GM13976 (cell line): ENCODE measurements at regions not wholly inside any gene's neighbourhood (a gene's known extent, or its start where the extent isn't known, plus 50 kb on each side); places are given as distances from the start of the nearest gene placed in this dataset.

Source experiments
- DNase-seq: peaks from one replicate; pipeline ENCODE4 v3.0.0; 2012; ENCODE audit warnings: low spot score
- CTCF ChIP-seq: IDR thresholded peaks from 2 replicates; pipeline ENCODE4 v1.5.1; 2012; ENCODE audit warnings: borderline replicate concordance, mild to moderate bottlenecking; ENCODE audit not compliant: insufficient read depth; ENCODE audit errors: extremely low read depth, missing control alignments, control extremely low read depth
- in situ Hi-C: fragments of 300-500 bp; cut with MboI; formaldehyde crosslinking; loops from one replicate; pipeline ENCODE4 v1.12.0; 2022; ENCODE audit warnings: low sequenced_read_pairs, mixed read lengths, inconsistent platforms; ENCODE audit not compliant: unreplicated experiment

- in situ Hi-C loops: no loop called here
- TF ChIP-seq CTCF: no peak
- no peak for DNase-seq
These were observed 512.6 kb upstream of the ZFHX3 start for GRCh38 chr16:73560497-73560896.

GRCh38 chr16:73558219-73558618, 510.3 kb upstream of the ZFHX3 start:
- in situ Hi-C loops: no loop called here
- no peak for DNase-seq
- TF ChIP-seq CTCF: no peak

- in situ Hi-C loops: no loop called here
- no peak for DNase-seq
- no peak for TF ChIP-seq CTCF
These were observed 506.2 kb upstream of the ZFHX3 start for GRCh38 chr16:73553941-73554660.

GRCh38 chr16:73549984-73550631, 502.2 kb upstream of the ZFHX3 start:
- no peak for DNase-seq
- no peak for TF ChIP-seq CTCF
- in situ Hi-C loops: no loop called here

DNA sequence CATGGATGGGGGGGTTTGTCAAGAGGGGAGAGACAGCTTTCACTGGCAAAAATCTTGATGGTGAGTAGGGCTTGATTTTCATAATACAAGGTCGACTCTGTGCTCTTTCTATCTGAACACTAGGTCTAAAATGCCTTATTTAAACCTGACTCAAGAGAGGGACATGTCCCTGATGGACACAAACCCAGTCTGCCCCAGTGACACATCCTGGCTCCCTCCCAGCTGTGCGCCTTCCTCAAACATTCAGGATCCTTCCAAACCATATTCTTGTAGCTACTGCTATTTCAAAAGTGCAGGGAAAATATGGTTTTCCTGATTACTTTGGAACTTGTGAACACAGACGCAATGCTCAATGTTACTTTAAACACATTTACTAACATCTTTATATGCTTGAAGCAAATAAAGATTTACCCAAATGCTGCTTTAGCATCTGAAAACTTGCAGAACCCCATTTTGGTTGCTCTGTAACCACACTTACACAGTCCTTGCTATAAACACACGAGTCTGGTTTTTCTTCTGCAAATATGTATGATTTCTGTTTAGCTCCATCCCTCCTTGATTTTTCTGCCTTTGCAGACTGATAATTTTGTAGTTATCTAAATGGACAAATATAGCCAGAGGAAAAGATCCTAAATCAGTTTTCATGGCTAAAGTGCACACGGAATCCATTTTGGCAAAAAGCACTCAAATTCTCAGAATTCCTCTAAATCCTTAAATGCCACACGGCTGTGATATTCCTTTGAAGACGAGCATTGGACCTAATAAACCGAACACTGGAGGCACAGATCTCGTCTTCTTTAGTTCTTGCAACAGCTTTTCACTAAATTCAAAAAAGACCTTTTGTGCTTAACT, 499.9 kb upstream of the ZFHX3 start:
- in situ Hi-C loops: no loop called here
- DNase-seq: no peak
- no peak for TF ChIP-seq CTCF

- no peak for TF ChIP-seq CTCF
- in situ Hi-C loops: no loop called here
- DNase-seq: no peak
These were observed 498.5 kb upstream of the ZFHX3 start for GRCh38 chr16:73546341-73546845.
